Amniotic epithelial cell (primary cell): ENCODE measurements at regions not wholly inside any gene's neighbourhood (a gene's known extent, or its start where the extent isn't known, plus 50 kb on each side); places are given as distances from the start of the nearest gene placed in this dataset.

Experiments used
- DNase-seq: peaks from one replicate; pipeline ENCODE4 v3.0.0-alpha.2; 2010; ENCODE audit warnings: low read depth

GRCh38 chr13:106234636-106235035 lies 300.8 kb downstream of the EFNB2 start:
- DNase-seq: no peak

GRCh38 chr13:106233134-106233735 lies 302.2 kb downstream of the EFNB2 start:
- no peak for DNase-seq

GRCh38 chr13:106232681-106233080 lies 302.8 kb downstream of the EFNB2 start:
- no peak for DNase-seq

GRCh38 chr13:106230450-106230849 lies 305.0 kb downstream of the EFNB2 start:
- DNase-seq: peak; percentile 26

- DNase-seq: no peak
Measured at GRCh38 chr13:106225126-106225525, 310.3 kb downstream of the EFNB2 start.

GRCh38 chr13:106220211-106220610 lies 315.3 kb downstream of the EFNB2 start:
- no peak for DNase-seq

GRCh38 chr13:106213028-106213757 lies 322.3 kb downstream of the EFNB2 start:
- no peak for DNase-seq

- no peak for DNase-seq
Measured at GRCh38 chr13:106212386-106213010, 323.0 kb downstream of the EFNB2 start.

GRCh38 chr13:106210324-106210723 lies 325.1 kb downstream of the EFNB2 start:
- DNase-seq: peak; percentile 81

GRCh38 chr13:106205871-106206270 lies 329.6 kb downstream of the EFNB2 start:
- peak; percentile 15 for DNase-seq

GRCh38 chr13:106197496-106197895 lies 338.0 kb downstream of the EFNB2 start:
- no peak for DNase-seq

GRCh38 chr13:106187501-106188095 lies 347.9 kb downstream of the EFNB2 start:
- DNase-seq: no peak

GRCh38 chr13:106187101-106187500 lies 348.4 kb downstream of the EFNB2 start:
- no peak for DNase-seq

GRCh38 chr13:106186366-106187030 lies 349.0 kb downstream of the EFNB2 start:
- DNase-seq: no peak

GRCh38 chr13:106184790-106185189 lies 350.7 kb downstream of the EFNB2 start:
- no peak for DNase-seq

GRCh38 chr13:106183410-106184065 lies 351.9 kb downstream of the EFNB2 start:
- DNase-seq: no peak

GRCh38 chr13:106182404-106182803 lies 353.1 kb downstream of the EFNB2 start:
- DNase-seq: peak; percentile 96

GRCh38 chr13:106178816-106179215 lies 356.6 kb downstream of the EFNB2 start:
- peak; percentile 88 for DNase-seq

- DNase-seq: peak; percentile 16
Measured at GRCh38 chr13:106177146-106177545, 358.3 kb downstream of the EFNB2 start.

- DNase-seq: peak; percentile 87
Measured at GRCh38 chr13:106176117-106176516, 359.3 kb downstream of the EFNB2 start.

GRCh38 chr13:106173891-106174610 lies 361.4 kb downstream of the EFNB2 start:
- DNase-seq: no peak
